ENCODE measurements at regions not wholly inside any gene's neighbourhood (a gene's known extent, or its start where the extent isn't known, plus 50 kb on each side); places are given as distances from the start of the nearest gene placed in this dataset.

GRCh38 chr1:168407832-168408538 is 127.3 kb downstream of the TBX19 start:
- TF ChIP-seq POLR2AphosphoS5 (IDR thresholded peaks at IDR 0.05) (no peak), POLR2A (IDR thresholded peaks at IDR 0.05) (no peak), EP300 (IDR thresholded peaks at IDR 0.05) (no peak)
- TF ChIP-seq, protein P1, sequence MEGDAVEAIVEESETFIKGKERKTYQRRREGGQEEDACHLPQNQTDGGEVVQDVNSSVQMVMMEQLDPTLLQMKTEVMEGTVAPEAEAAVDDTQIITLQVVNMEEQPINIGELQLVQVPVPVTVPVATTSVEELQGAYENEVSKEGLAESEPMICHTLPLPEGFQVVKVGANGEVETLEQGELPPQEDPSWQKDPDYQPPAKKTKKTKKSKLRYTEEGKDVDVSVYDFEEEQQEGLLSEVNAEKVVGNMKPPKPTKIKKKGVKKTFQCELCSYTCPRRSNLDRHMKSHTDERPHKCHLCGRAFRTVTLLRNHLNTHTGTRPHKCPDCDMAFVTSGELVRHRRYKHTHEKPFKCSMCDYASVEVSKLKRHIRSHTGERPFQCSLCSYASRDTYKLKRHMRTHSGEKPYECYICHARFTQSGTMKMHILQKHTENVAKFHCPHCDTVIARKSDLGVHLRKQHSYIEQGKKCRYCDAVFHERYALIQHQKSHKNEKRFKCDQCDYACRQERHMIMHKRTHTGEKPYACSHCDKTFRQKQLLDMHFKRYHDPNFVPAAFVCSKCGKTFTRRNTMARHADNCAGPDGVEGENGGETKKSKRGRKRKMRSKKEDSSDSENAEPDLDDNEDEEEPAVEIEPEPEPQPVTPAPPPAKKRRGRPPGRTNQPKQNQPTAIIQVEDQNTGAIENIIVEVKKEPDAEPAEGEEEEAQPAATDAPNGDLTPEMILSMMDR (IDR thresholded peaks at IDR 0.05), result no peak

All from gastroesophageal sphincter (tissue), 3 donors.